GM19238 (cell line): ENCODE measurements at regions not wholly inside any gene's neighbourhood (a gene's known extent, or its start where the extent isn't known, plus 50 kb on each side); places are given as distances from the start of the nearest gene placed in this dataset.
"Not testable (repeated sequence)": the region's sequence is repeated elsewhere in the genome, so short reads cannot be mapped to it uniquely, and the experiment has no call there.

ENCODE experiments used
- DNase-seq: peaks from one replicate; pipeline ENCODE4 v3.0.0; 2011; ENCODE audit warnings: low spot score; ENCODE audit not compliant: insufficient read length

GRCh38 chr15:79157631-79158592, 67.3 kb upstream of the RASGRF1 start:
- no peak for DNase-seq

GRCh38 chr15:79156704-79157375, 66.3 kb upstream of the RASGRF1 start:
- no peak for DNase-seq

- no peak for DNase-seq
Measured at GRCh38 chr15:79154483-79155135, 64.0 kb upstream of the RASGRF1 start.

GRCh38 chr15:79144290-79144689, 53.7 kb upstream of the RASGRF1 start:
- not testable (repeated sequence) for DNase-seq

- no peak for DNase-seq
Measured at GRCh38 chr15:79140846-79141570, 50.4 kb upstream of the RASGRF1 start.
